GM06990 (cell line): ENCODE measurements at regions not wholly inside any gene's neighbourhood (a gene's known extent, or its start where the extent isn't known, plus 50 kb on each side); places are given as distances from the start of the nearest gene placed in this dataset.

ENCODE experiments used
- DNase-seq: peaks from one replicate; pipeline ENCODE4 v3.0.0-alpha.2; 2011; ENCODE audit not compliant: insufficient read length; ENCODE audit errors: extremely low read depth
- H3K27me3 ChIP-seq: replicated peaks from 2 replicates; pipeline ENCODE4 v1.6.0; 2011; ENCODE audit warnings: low read length; ENCODE audit not compliant: control insufficient read depth, insufficient read depth
- H3K36me3 ChIP-seq: 2 replicates; pipeline ENCODE4 v1.5.1; 2011; ENCODE audit warnings: low read length; ENCODE audit not compliant: control insufficient read depth, insufficient read depth
- H3K4me3 ChIP-seq: replicated peaks from 2 replicates; pipeline ENCODE4 v1.5.1; 2011; ENCODE audit warnings: low read depth, mild to moderate bottlenecking, control low read depth, low read length
- CTCF ChIP-seq: IDR thresholded peaks from 2 replicates; pipeline ENCODE4 v1.5.1; 2011; ENCODE audit warnings: low read length, control low read depth, mild to moderate bottlenecking, inconsistent platforms; ENCODE audit not compliant: insufficient read depth, poor library complexity, severe bottlenecking

DNA sequence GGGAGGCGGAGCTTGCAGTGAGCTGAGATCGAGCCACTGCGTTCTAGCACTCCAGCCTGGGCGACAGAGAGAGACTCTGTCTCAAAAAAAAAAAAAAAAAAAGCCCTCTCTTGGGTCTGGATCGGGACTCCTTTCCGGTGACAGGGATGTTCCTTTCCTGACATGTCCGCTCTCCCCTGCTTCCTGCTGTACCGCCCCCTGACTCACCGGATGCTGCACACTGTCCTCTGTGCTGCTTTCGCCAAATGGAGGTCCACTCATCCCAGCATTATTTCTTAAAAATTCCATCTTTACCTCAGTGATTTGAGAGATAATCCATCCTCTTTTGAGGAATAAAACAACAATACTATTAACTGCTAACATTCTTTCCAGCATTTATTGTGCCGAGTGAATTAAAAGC, 113.8 kb upstream of the EEPD1 start:
- Histone ChIP-seq H3K4me3 (no peak overlapping the region), H3K27me3 (no peaks in the 10 kb centered on the region; the same call in 1 of the 2 replicates), H3K36me3 (no peaks in the 10 kb centered on the region)
- DNase-seq = no peak
- no peak for TF ChIP-seq CTCF

GRCh38 chr7:36039671-36040070, 113.4 kb upstream of the EEPD1 start:
- H3K27me3 ChIP-seq = no peaks in the 10 kb centered on the region; the same call in 1 of the 2 replicates
- H3K36me3 ChIP-seq = no peaks in the 10 kb centered on the region
- DNase-seq = no peak
- H3K4me3 ChIP-seq = no peak overlapping the region
- TF ChIP-seq CTCF = no peak

GRCh38 chr7:36040679-36041078, 112.4 kb upstream of the EEPD1 start:
- no peak for DNase-seq
- Histone ChIP-seq H3K36me3 (no peaks in the 10 kb centered on the region), H3K27me3 (no peaks in the 10 kb centered on the region), H3K4me3 (no peak overlapping the region)
- TF ChIP-seq CTCF = no peak

DNA sequence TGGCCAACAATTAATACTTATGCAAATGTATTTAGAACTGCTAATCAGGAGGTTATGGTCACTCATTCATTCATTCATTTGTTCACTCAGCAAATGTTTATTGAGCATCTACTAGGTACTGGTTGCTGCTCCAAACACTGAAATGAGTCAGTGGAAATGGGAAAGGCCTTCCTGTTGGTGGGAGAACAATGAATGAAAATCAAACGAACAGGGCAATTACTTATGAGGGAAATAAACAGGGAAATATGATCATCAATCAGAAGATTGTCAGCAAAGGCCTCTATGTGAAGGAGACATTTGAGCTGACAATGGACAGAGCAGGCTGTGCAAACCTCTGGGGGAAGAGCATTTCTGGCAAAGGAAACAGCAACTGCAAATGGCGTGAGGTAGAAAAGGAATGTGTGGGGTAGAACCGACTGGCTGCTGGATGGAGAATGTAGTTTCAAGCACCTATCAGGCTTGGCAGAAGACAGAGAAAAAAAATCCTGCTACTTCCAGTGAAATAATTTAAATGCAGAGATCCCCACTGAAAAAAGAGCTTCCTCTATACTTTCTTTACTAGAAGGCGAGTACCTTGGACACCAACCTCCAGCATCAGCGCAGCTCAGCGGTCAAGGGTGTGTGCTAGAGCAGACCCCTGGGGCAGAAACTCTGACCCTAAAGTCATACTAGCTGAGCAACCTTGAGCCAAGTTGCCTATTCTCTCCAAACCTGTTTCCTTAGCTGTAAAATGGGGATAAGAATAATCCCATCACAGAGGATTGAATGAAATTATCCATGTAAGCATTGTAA, 108.8 kb upstream of the EEPD1 start:
- Histone ChIP-seq H3K36me3 (no peaks in the 10 kb centered on the region), H3K4me3 (no peak overlapping the region), H3K27me3 (no peaks in the 10 kb centered on the region)
- no peak for DNase-seq
- no peak for TF ChIP-seq CTCF

DNA sequence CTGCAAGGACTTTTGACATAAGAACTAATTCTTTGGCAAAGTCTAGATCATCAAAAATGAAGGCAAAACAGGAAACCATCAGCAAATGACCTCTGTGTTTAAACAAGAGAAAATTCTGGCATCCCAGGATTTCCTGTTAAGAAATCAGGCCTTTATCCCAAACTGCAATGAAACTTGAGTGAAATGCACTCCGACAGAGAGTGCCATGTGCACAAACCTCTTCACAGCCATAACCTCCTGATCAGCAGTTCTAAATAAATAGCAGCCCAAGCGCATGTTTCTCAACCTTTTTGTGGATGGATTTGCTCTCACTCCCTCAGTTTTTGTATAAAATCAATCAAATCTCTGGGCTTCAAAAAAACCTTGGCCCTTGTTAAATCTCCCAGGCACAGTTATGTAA, 107.7 kb upstream of the EEPD1 start:
- H3K27me3 ChIP-seq = no peaks in the 10 kb centered on the region
- no peak for TF ChIP-seq CTCF
- no peak overlapping the region for H3K4me3 ChIP-seq
- DNase-seq = no peak
- H3K36me3 ChIP-seq = no peaks in the 10 kb centered on the region
